GM12801 (cell line): ENCODE measurements at regions not wholly inside any gene's neighbourhood (a gene's known extent, or its start where the extent isn't known, plus 50 kb on each side); places are given as distances from the start of the nearest gene placed in this dataset.

Experiments used
- CTCF ChIP-seq: IDR thresholded peaks from one replicate; pipeline ENCODE4 v1.5.1; 2011; ENCODE audit warnings: control low read depth; ENCODE audit not compliant: insufficient read length; ENCODE audit errors: extremely low read depth

GRCh38 chr13:107531180-107531579, 684.2 kb downstream of the LIG4 start:
- no peak for TF ChIP-seq CTCF

GRCh38 chr13:107529035-107529434, 686.3 kb downstream of the LIG4 start:
- no peak for TF ChIP-seq CTCF

GRCh38 chr13:107518780-107519179, 696.6 kb downstream of the LIG4 start:
- TF ChIP-seq CTCF: no peak

- no peak for TF ChIP-seq CTCF
These were observed 697.0 kb downstream of the LIG4 start for GRCh38 chr13:107518292-107518691.

GRCh38 chr13:107516517-107516916, 698.8 kb downstream of the LIG4 start:
- TF ChIP-seq CTCF: no peak

GRCh38 chr13:107512551-107512950, 702.8 kb downstream of the LIG4 start:
- no peak for TF ChIP-seq CTCF

GRCh38 chr13:107497661-107498060, 717.7 kb downstream of the LIG4 start:
- TF ChIP-seq CTCF: no peak

GRCh38 chr13:107493266-107493665, 722.1 kb downstream of the LIG4 start:
- no peak for TF ChIP-seq CTCF
